ENCODE measurements at regions not wholly inside any gene's neighbourhood (a gene's known extent, or its start where the extent isn't known, plus 50 kb on each side); places are given as distances from the start of the nearest gene placed in this dataset.

- H3K27ac Mint-ChIP-seq = no peak overlapping the region
- no peaks in the 10 kb centered on the region for H3K27me3 Mint-ChIP-seq
- H3K4me3 Mint-ChIP-seq = no peak overlapping the region
- CTCF ChIA-PET = no interaction called here
- H3K4me1 Mint-ChIP-seq = no peaks in the 10 kb centered on the region
- intact Hi-C loops (cut with micrococcal nuclease) = no loop called here
- TF ChIP-seq, protein P1, sequence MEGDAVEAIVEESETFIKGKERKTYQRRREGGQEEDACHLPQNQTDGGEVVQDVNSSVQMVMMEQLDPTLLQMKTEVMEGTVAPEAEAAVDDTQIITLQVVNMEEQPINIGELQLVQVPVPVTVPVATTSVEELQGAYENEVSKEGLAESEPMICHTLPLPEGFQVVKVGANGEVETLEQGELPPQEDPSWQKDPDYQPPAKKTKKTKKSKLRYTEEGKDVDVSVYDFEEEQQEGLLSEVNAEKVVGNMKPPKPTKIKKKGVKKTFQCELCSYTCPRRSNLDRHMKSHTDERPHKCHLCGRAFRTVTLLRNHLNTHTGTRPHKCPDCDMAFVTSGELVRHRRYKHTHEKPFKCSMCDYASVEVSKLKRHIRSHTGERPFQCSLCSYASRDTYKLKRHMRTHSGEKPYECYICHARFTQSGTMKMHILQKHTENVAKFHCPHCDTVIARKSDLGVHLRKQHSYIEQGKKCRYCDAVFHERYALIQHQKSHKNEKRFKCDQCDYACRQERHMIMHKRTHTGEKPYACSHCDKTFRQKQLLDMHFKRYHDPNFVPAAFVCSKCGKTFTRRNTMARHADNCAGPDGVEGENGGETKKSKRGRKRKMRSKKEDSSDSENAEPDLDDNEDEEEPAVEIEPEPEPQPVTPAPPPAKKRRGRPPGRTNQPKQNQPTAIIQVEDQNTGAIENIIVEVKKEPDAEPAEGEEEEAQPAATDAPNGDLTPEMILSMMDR (IDR thresholded peaks at IDR 0.05) = no peak
- H3K36me3 Mint-ChIP-seq (ENCODE audit: low read depth) = no peaks in the 10 kb centered on the region
- ATAC-seq (ENCODE audit: low read depth) (no peak), DNase-seq (no peak)
- POLR2A ChIA-PET = no interaction called here
- H3K9me3 Mint-ChIP-seq = no peaks in the 10 kb centered on the region
These were observed 1233.1 kb downstream of the C4orf33 start for GRCh38 chr4:130329036-130329435.

- DNase-seq = no peak
- H3K36me3 Mint-ChIP-seq (ENCODE audit: low read depth) = no peaks in the 10 kb centered on the region
- CTCF ChIA-PET = no interaction called here
- H3K9me3 Mint-ChIP-seq = no peaks in the 10 kb centered on the region
- TF ChIP-seq, protein P1 (IDR thresholded peaks at IDR 0.05) = no peak
- POLR2A ChIA-PET = no interaction called here
- intact Hi-C loops (cut with micrococcal nuclease) = no loop called here
- H3K4me1 Mint-ChIP-seq = no peaks in the 10 kb centered on the region
- no peak overlapping the region for H3K27ac Mint-ChIP-seq
- H3K27me3 Mint-ChIP-seq = no peaks in the 10 kb centered on the region
- no peak for ATAC-seq (ENCODE audit: low read depth)
- H3K4me3 Mint-ChIP-seq = no peak overlapping the region
These were observed 1237.3 kb downstream of the C4orf33 start for GRCh38 chr4:130333241-130333759.

GRCh38 chr4:130335417-130336194 is 1239.7 kb downstream of the C4orf33 start:
- intact Hi-C loops (cut with micrococcal nuclease) = no loop called here

GRCh38 chr4:130336585-130337217 is 1240.7 kb downstream of the C4orf33 start:
- Mint-ChIP-seq H3K4me3 (no peak overlapping the region), H3K27ac (no peak overlapping the region), H3K9me3 (no peaks in the 10 kb centered on the region), H3K36me3 (ENCODE audit: low read depth) (no peaks in the 10 kb centered on the region), H3K27me3 (no peaks in the 10 kb centered on the region), H3K4me1 (no peaks in the 10 kb centered on the region)
- intact Hi-C loops (cut with micrococcal nuclease) = no loop called here
- ChIA-PET POLR2A (no interaction called here), CTCF (interaction anchor here (1.3 kb wide), 1 partner anchor 9 kb away, joined by 3 read pairs; no protein-coding TSS in a partner anchor)
- TF ChIP-seq, protein P1 (IDR thresholded peaks at IDR 0.05) = no peak
- DNase-seq (no peak), ATAC-seq (ENCODE audit: low read depth) (no peak)

More at GRCh38 chr4:130335417-130336194, 1239.7 kb downstream of the C4orf33 start:
- TF ChIP-seq, protein P1 (IDR thresholded peaks at IDR 0.05) = no peak
- Mint-ChIP-seq H3K9me3 (no peaks in the 10 kb centered on the region), H3K27ac (no peak overlapping the region), H3K4me1 (no peaks in the 10 kb centered on the region), H3K27me3 (no peaks in the 10 kb centered on the region), H3K36me3 (ENCODE audit: low read depth) (no peaks in the 10 kb centered on the region), H3K4me3 (no peak overlapping the region)
- CTCF ChIA-PET = no interaction called here
- POLR2A ChIA-PET = no interaction called here
- ATAC-seq (ENCODE audit: low read depth) (no peak), DNase-seq (no peak)

DNA sequence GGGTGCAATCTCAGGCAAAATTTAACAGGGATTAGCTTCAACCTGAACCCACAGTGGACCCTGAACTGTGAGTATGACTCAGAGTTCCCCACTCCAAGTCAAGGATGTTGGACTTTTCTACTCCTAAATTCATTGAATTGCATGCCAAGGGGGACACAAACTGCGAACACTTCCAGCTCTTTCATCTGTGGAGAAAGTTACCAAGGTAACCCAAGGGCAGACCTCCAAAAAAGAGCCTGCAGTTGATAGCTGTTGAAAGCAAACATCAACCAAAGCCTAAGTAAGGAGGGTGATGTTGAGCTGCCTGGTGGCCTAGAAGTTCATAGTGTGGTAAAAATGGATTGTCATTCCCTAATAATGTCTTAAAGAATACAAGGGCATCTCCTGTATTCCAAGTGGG is 1242.9 kb downstream of the C4orf33 start:
- no peaks in the 10 kb centered on the region for H3K4me1 Mint-ChIP-seq
- CTCF ChIA-PET = no interaction called here
- no peak overlapping the region for H3K27ac Mint-ChIP-seq
- H3K4me3 Mint-ChIP-seq = no peak overlapping the region
- POLR2A ChIA-PET = no interaction called here
- H3K9me3 Mint-ChIP-seq = no peaks in the 10 kb centered on the region
- TF ChIP-seq, protein P1 (IDR thresholded peaks at IDR 0.05) = no peak
- DNase-seq (no peak), ATAC-seq (ENCODE audit: low read depth) (no peak)
- intact Hi-C loops (cut with micrococcal nuclease) = no loop called here
- no peaks in the 10 kb centered on the region for H3K36me3 Mint-ChIP-seq (ENCODE audit: low read depth)
- no peaks in the 10 kb centered on the region for H3K27me3 Mint-ChIP-seq

Measured in activated B cell treated with CpG ODN at 0.5 μM for 24 hours (primary cell).